Gastroesophageal sphincter (tissue), 4 donors: ENCODE measurements at regions not wholly inside any gene's neighbourhood (a gene's known extent, or its start where the extent isn't known, plus 50 kb on each side); places are given as distances from the start of the nearest gene placed in this dataset.
"Not testable (repeated sequence)": the region's sequence is repeated elsewhere in the genome, so short reads cannot be mapped to it uniquely, and the experiment has no call there.

Experiments
- ATAC-seq: fragments of 150-250 bp; one replicate; pipeline ENCODE4 v1.9.1; 2016; ENCODE audit warnings: mild to moderate bottlenecking, moderate library complexity
- H3K27ac ChIP-seq, 4 donors: fragments of 200-600 bp; sonication (generic) in 3 of 4; 1 replicate in 3 of 4; 2 replicates in 1 of 4; pipeline ENCODE4 v1.5.1; 2016 to 2019
- H3K27me3 ChIP-seq: fragments of 200-600 bp; sonication (generic); one replicate; pipeline ENCODE4 v1.5.1; 2019
- H3K36me3 ChIP-seq, 2 donors: fragments of 200-600 bp; sonication (generic); one replicate each; pipeline ENCODE4 v1.5.1; 2019; ENCODE audit warnings: control low read depth in 1 of 2
- H3K4me1 ChIP-seq, 3 donors: fragments of 200-600 bp; sonication (generic); 1 replicate in 2 of 3; 2 replicates in 1 of 3; pipeline ENCODE4 v1.5.1; 2016 to 2019; ENCODE audit warnings: control low read depth in 2 of 3
- H3K4me3 ChIP-seq, 2 donors: fragments of 200-600 bp; sonication (generic); one replicate each; pipeline ENCODE4 v1.5.1; 2019; ENCODE audit warnings: mild to moderate bottlenecking in 1 of 2, moderate library complexity in 1 of 2
- H3K9me3 ChIP-seq, 3 donors: fragments of 200-600 bp; sonication (generic); one replicate each; pipeline ENCODE4 v1.5.1; 2017 to 2019; ENCODE audit warnings: control low read depth in 2 of 3
- EP300 ChIP-seq: sonication (generic); formaldehyde crosslinking; IDR thresholded peaks from one replicate; pipeline ENCODE4 v1.6.1; 2017; ENCODE audit warnings: antibody characterized with exemption, mild to moderate bottlenecking
- POLR2A ChIP-seq, 2 donors: fragments of 450-650 bp; IDR thresholded peaks; one replicate each; pipeline ENCODE4 v1.6.1; 2017; ENCODE audit warnings: antibody characterized with exemption in 2 of 2, mild to moderate bottlenecking in 2 of 2, moderate library complexity in 1 of 2
- POLR2AphosphoS5 ChIP-seq: sonication (generic); formaldehyde crosslinking; IDR thresholded peaks from one replicate; pipeline ENCODE4 v1.6.1; 2017; ENCODE audit warnings: antibody characterized with exemption
- WGBS, 2 donors: methylation state at CpG; one replicate each; pipeline ENCODE4 v1.1.5; 2018; ENCODE audit warnings: low coverage in 1 of 2; 5-methylcytosine and 5-hydroxymethylcytosine counted together
- TF ChIP-seq, protein P1 (sequence below), 4 experiments: fragments of 200-600 bp in 2 of 4; fragments of 450-650 bp in 2 of 4; sonication (generic) in 1 of 4; IDR thresholded peaks; one replicate each; pipeline ENCODE4 v1.5.1; 2017 to 2019; ENCODE audit warnings: antibody characterized with exemption in 4 of 4, mild to moderate bottlenecking in 2 of 4, moderate library complexity in 2 of 4

DNA sequence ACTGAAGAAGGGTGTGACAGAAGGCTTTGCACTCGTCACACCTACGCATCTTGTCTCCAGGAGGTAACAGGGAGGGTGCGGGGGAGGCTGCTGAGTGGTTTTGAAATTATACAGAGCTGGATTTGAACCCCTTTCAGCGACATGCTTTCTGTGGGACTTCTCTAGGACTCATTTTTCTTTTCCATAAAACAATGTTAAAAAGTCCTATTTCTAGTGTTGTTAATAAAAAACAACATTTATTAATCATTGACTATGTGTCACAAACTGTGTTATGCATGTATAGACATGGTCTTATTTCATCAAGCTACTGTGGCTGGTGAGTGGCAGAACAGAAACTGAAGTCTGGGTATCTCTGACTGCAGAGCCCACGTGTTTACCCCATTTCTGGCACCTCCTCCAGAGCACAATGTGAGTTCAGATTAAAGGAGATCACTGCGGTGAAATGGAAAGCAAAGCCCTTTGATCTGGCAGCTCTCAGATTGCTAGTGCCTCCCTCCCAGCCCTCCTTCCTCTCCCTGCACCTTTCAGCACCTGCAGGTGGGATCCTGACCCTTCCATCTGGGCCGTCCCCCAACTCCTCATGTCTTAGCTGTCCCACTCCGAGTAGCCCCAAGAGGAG is 315.5 kb upstream of the MYT1L start:
- peaks cover 26% of the 10 kb centered on the region for H3K27me3 ChIP-seq
- no peaks in the 10 kb centered on the region for H3K9me3 ChIP-seq
- H3K4me1 ChIP-seq, result no peaks in the 10 kb centered on the region
- ATAC-seq, result no peak
- WGBS, 2 donors, result 37 to 45% methylated on average over 5 to 6 of the region's 8 CpGs
- H3K4me3 ChIP-seq, result no peak overlapping the region
- no peak overlapping the region for H3K27ac ChIP-seq
- H3K36me3 ChIP-seq, result no peaks in the 10 kb centered on the region
- TF ChIP-seq, protein P1, sequence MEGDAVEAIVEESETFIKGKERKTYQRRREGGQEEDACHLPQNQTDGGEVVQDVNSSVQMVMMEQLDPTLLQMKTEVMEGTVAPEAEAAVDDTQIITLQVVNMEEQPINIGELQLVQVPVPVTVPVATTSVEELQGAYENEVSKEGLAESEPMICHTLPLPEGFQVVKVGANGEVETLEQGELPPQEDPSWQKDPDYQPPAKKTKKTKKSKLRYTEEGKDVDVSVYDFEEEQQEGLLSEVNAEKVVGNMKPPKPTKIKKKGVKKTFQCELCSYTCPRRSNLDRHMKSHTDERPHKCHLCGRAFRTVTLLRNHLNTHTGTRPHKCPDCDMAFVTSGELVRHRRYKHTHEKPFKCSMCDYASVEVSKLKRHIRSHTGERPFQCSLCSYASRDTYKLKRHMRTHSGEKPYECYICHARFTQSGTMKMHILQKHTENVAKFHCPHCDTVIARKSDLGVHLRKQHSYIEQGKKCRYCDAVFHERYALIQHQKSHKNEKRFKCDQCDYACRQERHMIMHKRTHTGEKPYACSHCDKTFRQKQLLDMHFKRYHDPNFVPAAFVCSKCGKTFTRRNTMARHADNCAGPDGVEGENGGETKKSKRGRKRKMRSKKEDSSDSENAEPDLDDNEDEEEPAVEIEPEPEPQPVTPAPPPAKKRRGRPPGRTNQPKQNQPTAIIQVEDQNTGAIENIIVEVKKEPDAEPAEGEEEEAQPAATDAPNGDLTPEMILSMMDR (IDR thresholded peaks at IDR 0.05), result no peak
- TF ChIP-seq EP300, result no peak
- no peak for TF ChIP-seq POLR2AphosphoS5
- no peak for TF ChIP-seq POLR2A (IDR thresholded peaks at IDR 0.05)

DNA sequence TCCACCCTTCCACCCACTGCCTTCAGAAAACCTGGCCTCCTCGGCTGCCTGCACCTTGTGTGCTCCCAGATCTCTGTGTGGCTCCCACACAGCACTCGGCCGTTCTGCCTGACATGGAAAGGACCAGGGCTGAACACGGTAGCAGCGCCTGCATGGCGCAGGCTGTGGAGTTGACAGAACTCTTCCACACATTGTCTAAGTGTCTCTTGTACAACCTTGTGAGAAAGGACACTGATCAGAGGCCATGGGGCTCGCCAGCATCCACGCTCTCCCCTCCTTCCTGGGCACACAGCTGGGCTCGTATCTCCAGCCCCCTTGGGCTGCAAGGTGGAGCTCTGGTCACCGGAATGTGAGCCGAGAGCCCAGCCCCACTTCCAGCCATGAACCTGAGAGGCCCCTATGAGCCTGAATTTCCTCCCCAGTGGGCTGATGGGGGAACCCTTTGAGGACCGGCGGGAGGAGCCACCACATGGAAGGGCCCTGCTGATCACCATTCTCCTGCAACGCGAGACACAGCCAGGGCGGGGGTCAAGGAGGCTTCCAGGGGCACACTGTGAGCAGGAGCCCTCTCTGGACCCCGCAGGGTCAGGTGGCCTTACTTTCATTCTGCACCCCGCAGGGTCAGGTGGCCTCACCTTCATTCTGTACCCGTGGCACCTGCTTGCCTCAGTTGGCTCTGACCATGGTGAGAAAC is 314.2 kb upstream of the MYT1L start:
- H3K27me3 ChIP-seq, result peaks cover 30% of the 10 kb centered on the region
- H3K4me1 ChIP-seq, result no peaks in the 10 kb centered on the region
- H3K4me3 ChIP-seq, result no peak overlapping the region
- no peaks in the 10 kb centered on the region for H3K36me3 ChIP-seq
- H3K27ac ChIP-seq, result no peak overlapping the region
- ATAC-seq, result no peak
- TF ChIP-seq, protein P1 (IDR thresholded peaks at IDR 0.05), result no peak
- TF ChIP-seq EP300, result no peak
- no peak for TF ChIP-seq POLR2A (IDR thresholded peaks at IDR 0.05)
- H3K9me3 ChIP-seq, result no peaks in the 10 kb centered on the region
- WGBS, 2 donors, result 90% methylated on average over 2 of the region's 19 CpGs; no CpG with 5 or more reads in 1 of the 2 donors

DNA sequence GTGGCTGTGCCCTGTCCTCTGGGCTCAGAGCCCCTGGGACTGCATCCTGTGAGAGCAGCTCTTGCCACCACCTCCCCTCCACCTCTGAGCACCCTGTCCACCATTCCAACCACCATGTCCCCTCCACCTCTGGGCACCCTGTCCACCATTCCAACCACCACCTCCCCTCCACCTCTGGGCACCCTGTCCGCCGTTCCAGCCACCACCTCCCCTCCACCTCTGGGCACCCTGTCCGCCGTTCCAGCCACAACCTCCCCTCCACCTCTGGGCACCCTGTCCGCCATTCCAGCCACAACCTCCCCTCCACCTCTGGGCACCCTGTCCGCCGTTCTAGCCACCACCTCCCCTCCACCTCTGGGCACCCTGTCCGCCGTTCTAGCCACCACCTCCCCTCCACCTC is 313.7 kb upstream of the MYT1L start:
- not testable (repeated sequence) for ATAC-seq

DNA sequence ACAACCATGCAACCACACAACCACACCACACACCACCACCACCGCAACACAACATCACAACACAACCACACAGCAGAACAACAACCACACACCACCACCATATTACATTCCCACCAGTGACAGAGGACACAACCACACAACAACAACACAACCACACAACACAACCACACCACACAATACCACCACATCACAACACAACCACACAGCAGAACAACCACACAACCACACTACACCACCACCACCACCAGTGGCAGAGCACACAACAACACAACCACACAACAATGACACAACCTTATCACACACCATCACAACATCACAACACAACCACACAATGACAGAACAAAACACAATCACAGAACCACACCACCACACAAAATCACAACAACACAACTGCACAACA is 313.0 kb upstream of the MYT1L start:
- Histone ChIP-seq H3K27ac (no peak overlapping the region), H3K4me1 (peaks cover 0 to 7% (median 0%) of the 10 kb centered on the region in 3 donors), H3K4me3 (no peak overlapping the region), H3K36me3 (no peaks in the 10 kb centered on the region), H3K9me3 (no peaks in the 10 kb centered on the region), H3K27me3 (peaks cover 36% of the 10 kb centered on the region)
- TF ChIP-seq POLR2AphosphoS5 (no peak), EP300 (no peak)
- ATAC-seq, result no peak
- 100% methylated on average over 1 of the region's 1 CpG; no CpG with 5 or more reads in 1 of the 2 donors for WGBS, 2 donors

More for the DNA sequence above, 313.7 kb upstream of the MYT1L start:
- not testable (repeated sequence) for H3K4me3 ChIP-seq, H3K27ac ChIP-seq, H3K4me1 ChIP-seq, H3K9me3 ChIP-seq, H3K36me3 ChIP-seq
- 88% methylated on average over 4 of the region's 9 CpGs; no CpG with 5 or more reads in 1 of the 2 donors for WGBS, 2 donors
- peaks cover 31% of the 10 kb centered on the region for H3K27me3 ChIP-seq

DNA sequence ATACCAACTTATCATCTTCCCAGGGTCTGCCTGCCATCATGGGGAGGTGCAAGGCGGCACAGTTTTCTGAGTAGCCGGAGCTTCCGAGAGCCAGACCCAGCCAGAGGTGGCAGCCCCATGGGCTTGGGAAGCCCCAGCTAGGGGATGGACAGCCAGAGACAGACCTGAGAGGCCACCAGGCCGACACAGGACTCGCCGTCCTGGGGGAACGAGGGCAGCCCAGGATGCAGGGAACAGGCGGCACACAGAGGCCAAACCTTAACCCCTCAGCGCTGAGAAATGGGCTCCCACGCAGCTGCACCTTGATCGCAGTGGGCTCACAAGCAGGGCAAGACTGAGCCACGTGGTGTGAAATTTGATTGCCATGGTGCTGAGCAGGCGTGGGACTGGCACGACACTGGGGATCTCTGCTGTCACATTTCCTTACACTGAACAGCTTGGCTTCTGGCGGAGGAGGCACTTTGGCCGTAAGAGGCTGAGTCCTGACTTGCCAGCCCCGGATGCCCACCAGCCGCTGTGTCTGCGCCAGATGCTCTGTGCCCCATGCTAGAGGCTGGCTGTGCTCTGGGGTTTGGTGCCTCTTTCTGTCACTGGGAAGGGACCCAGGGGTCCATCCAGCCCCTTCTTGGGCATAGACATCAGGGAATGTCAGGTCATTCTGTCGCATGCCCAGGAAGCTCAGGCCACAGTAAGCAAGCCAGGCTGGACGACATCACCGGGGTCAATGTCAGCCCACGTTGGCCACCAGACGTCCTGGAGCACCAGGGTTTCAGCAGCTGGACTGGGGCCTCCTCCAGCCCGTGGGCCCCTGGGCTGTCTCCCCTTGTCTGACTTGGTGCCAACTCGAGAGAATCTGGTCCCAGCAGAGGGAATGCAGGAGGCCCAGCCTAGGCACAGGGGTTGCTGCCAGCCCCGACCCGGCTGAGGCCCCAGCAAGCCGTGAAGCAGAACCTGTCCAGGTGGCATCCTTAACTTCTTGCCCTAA is 312.1 kb upstream of the MYT1L start:
- ATAC-seq, result no peak
- H3K27me3 ChIP-seq, result peaks cover 34% of the 10 kb centered on the region
- H3K27ac ChIP-seq, result no peak overlapping the region
- TF ChIP-seq POLR2A (IDR thresholded peaks at IDR 0.05), result no peak
- TF ChIP-seq, protein P1 (IDR thresholded peaks at IDR 0.05), result no peak
- TF ChIP-seq EP300, result no peak
- TF ChIP-seq POLR2AphosphoS5, result no peak
- H3K9me3 ChIP-seq, result no peaks in the 10 kb centered on the region
- no peak overlapping the region for H3K4me3 ChIP-seq
- H3K36me3 ChIP-seq, result no peaks in the 10 kb centered on the region
- WGBS, 2 donors, result 60 to 80% methylated on average over 2 to 11 of the region's 29 CpGs
- peaks cover 0 to 7% (median 0%) of the 10 kb centered on the region in 3 donors for H3K4me1 ChIP-seq
